Adrenal gland (tissue), 5 donors: ENCODE measurements at regions not wholly inside any gene's neighbourhood (a gene's known extent, or its start where the extent isn't known, plus 50 kb on each side); places are given as distances from the start of the nearest gene placed in this dataset.
"Not testable (repeated sequence)": the region's sequence is repeated elsewhere in the genome, so short reads cannot be mapped to it uniquely, and the experiment has no call there.

Source experiments
- CTCF ChIP-seq, 6 experiments: fragments of 450-650 bp in 4 of 6; fragments of 200-600 bp in 2 of 6; sonication (generic) in 1 of 6; IDR thresholded peaks; 1 replicate in 5 of 6; 2 replicates in 1 of 6; pipeline versions ENCODE4 v1.5.1 to v1.8.0; 2016 to 2021; ENCODE audit warnings: antibody characterized with exemption in 6 of 6, mild to moderate bottlenecking in 2 of 6, moderate library complexity in 1 of 6
- POLR2A ChIP-seq, 2 donors: fragments of 450-650 bp; IDR thresholded peaks; one replicate each; pipeline ENCODE4 v1.6.1; 2017; ENCODE audit warnings: antibody characterized with exemption in 2 of 2, mild to moderate bottlenecking in 2 of 2, moderate library complexity in 1 of 2
- donor health status: DM: no; HTN: no; CAD: no.

DNA sequence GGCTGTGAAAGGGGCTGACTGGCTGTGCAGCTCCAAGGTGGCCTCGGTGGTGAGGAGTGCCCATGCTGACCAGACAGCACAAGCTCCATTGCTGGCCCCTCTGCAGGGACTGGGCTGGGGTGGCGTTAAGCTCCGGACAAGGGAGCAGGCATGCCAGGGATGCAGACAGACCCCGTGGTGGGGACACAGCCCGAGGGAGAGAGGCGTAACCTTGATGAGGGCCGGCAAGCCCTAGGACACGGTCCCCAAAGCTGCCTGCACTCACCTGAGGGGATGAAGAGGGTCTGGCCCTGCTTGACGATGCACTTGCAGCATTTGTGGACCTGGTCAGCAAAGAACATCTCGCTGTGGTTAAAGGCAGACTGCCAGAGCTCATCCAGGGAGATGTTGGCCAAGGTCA is 217.9 kb downstream of the TUBA3C start:
- TF ChIP-seq POLR2A, CTCF (IDR thresholded peaks at IDR 0.05): not testable (repeated sequence)
